ENCODE measurements at regions not wholly inside any gene's neighbourhood (a gene's known extent, or its start where the extent isn't known, plus 50 kb on each side); places are given as distances from the start of the nearest gene placed in this dataset.

DNA sequence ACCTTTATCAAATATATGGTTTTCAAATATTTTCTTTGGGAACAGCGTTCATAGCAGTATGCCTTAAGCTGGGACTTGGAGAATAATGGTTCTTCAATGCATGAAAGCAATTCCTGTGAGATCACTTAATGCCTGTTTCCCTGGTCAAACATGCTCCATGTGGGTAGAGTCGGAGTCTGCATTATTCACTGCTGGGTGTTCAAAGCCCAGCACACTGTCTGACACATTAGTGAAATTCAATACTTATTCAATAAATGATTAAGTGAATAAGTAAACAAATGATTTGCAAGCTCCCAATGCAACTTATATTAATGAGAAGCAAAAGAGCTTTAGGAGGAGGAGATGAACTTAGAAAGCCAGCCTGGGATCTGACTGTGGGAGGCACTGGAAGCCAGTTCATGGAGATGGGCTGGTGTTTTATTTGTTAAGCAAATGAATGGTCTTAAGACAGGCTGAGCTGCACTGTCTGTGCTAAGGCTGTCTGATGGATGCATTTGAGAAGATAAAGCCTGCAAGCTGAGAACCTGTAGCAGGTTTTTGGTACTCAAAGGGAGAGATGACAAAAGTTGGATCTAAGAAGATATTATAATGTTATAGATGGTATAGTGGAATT is 490.8 kb downstream of the MCTP2 start:
- H3K4me3 ChIP-seq (ENCODE audit: low read length), result no peak overlapping the region
- no peak for TF ChIP-seq CTCF (conservative IDR thresholded peaks at IDR 0.05; ENCODE audit: low read depth, low read length)
- DNase-seq (ENCODE audit: low read depth), result no peak

DNA sequence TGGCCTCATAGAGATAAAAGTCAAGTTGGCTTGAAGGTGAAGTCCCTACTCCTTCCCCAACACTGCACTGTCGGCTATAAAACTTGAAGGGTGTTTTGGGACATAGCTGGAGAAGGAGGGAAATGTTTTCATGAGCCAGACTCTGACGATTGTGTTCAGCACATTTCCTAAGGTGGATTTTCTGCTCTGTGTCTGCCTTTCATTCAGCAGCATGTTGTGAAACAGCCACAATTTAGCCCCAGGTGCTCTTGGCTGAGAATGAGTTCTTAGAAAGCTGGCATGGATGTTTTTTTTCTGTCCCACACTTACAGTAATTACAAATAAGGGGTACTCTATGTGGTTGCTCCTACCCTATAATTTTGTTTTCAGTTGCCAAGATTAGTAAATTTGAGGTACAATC is 492.4 kb downstream of the MCTP2 start:
- no peak for DNase-seq (ENCODE audit: low read depth)
- H3K4me3 ChIP-seq (ENCODE audit: low read length), result no peak overlapping the region
- no peak for TF ChIP-seq CTCF (conservative IDR thresholded peaks at IDR 0.05; ENCODE audit: low read depth, low read length)

GRCh38 chr15:94731286-94731685 is 499.9 kb downstream of the MCTP2 start:
- no peak overlapping the region for H3K4me3 ChIP-seq (ENCODE audit: low read length)
- TF ChIP-seq CTCF (conservative IDR thresholded peaks at IDR 0.05; ENCODE audit: low read depth, low read length), result no peak
- DNase-seq (ENCODE audit: low read depth), result no peak

DNA sequence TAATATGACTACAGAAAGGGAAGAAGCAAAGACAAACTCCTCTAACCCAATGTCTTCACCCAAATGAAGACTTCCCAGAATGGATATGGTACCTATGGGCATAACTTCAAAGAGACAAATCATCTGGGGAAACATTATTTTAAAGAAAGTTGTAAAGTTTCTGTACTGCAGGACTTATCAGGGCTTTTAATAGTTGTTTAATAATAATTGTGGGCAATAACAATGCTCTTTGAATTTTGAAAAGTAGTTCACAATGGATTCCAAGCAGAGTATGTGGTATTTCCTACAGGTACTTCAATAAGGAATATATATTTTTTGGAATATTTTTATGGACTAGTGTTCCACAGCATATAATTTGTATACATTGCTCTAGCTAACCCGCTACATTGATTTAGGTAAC is 503.1 kb downstream of the MCTP2 start:
- no peak for TF ChIP-seq CTCF (conservative IDR thresholded peaks at IDR 0.05; ENCODE audit: low read depth, low read length)
- H3K4me3 ChIP-seq (ENCODE audit: low read length), result no peak overlapping the region
- no peak for DNase-seq (ENCODE audit: low read depth)

- DNase-seq (ENCODE audit: low read depth), result no peak
- no peak for TF ChIP-seq CTCF (conservative IDR thresholded peaks at IDR 0.05; ENCODE audit: low read depth, low read length)
- no peak overlapping the region for H3K4me3 ChIP-seq (ENCODE audit: low read length)
Observed at GRCh38 chr15:94736236-94736635, 504.9 kb downstream of the MCTP2 start.

DNA sequence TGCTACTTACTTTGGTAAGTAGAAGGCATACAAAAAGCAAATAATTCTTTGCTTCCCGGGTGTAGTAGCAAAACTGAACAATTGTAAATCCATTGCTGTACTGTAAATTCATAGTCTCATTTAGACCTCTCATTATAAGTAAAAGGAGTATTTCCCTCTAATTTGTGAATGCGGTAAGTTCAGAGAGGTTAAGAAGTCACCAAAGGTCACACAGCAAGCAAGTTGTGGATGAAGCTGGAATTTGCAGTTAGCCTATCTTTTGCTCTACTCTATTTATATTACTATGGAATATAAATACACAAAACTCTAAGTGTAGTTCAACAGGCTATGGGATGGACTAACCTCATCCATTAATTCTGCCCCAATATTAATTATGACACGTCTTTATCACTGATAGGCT is 508.3 kb downstream of the MCTP2 start:
- H3K4me3 ChIP-seq (ENCODE audit: low read length), result no peak overlapping the region
- no peak for DNase-seq (ENCODE audit: low read depth)
- no peak for TF ChIP-seq CTCF (conservative IDR thresholded peaks at IDR 0.05; ENCODE audit: low read depth, low read length)

DNA sequence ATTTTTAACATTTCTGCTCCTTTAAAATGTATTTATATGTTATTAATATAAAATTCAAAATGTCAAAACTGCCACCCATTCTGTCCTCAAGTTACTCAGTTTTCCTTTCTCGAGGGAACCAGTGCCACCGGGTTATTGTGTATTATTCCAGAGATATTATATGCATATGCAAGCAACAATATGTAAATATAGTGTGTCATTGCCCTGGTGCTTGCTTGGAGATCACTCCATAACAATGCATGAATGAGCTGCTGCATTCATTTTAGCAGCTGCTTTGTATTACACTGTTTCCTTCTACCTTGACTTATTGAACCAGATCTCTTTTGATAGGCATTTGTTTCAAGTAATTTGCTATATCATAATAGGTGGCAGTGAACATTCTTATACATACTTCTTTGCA is 509.1 kb downstream of the MCTP2 start:
- no peak for DNase-seq (ENCODE audit: low read depth)
- H3K4me3 ChIP-seq (ENCODE audit: low read length), result no peak overlapping the region
- no peak for TF ChIP-seq CTCF (conservative IDR thresholded peaks at IDR 0.05; ENCODE audit: low read depth, low read length)
